IMR-90 (cell line): ENCODE measurements at regions not wholly inside any gene's neighbourhood (a gene's known extent, or its start where the extent isn't known, plus 50 kb on each side); places are given as distances from the start of the nearest gene placed in this dataset.

ENCODE experiments used
- ATAC-seq: fragments of 200-7000 bp; cut with Tn5 transposase; 2 replicates; pipeline ENCODE4 v1.9.1; 2020; ENCODE audit warnings: low read depth, mild to moderate bottlenecking, moderate library complexity
- BruUV-seq: library from RNA; stranded (reverse); fragments of 400-500 nt; replicated peaks from 2 replicates; lab custom pipeline; 2021; lab: Mats Ljungman, UMichigan
- CTCF ChIA-PET: fragments of 300-600 bp; formaldehyde crosslinking; extraction: SDS; loops from one replicate; lab custom pipeline; 2021; ENCODE audit warnings: antibody characterized with exemption; lab: Yijun Ruan, JAX
- POLR2A ChIA-PET: fragments of 300-600 bp; sonication (Branson Sonifier 250); formaldehyde crosslinking; loops from one replicate; lab custom pipeline; 2022; ENCODE audit warnings: antibody characterized with exemption; ENCODE audit not compliant: unreplicated experiment; lab: Charles Lee
- DNase-seq: peaks from one replicate; pipeline ENCODE4 v3.0.0; 2013
- H2AFZ ChIP-seq: replicated peaks from 2 replicates; pipeline ENCODE3; 2013; ENCODE audit warnings: low read length, mild to moderate bottlenecking; ENCODE audit not compliant: poor library complexity
- H2AK5ac ChIP-seq: 2 replicates; pipeline ENCODE4 v1.6.1; 2013; ENCODE audit warnings: low read depth, low read length, inconsistent platforms
- H2AK9ac ChIP-seq: replicated peaks from 2 replicates; pipeline ENCODE3; 2013; ENCODE audit warnings: mild to moderate bottlenecking, low read depth, low read length, moderate library complexity; ENCODE audit not compliant: poor library complexity
- H2BK120ac ChIP-seq: 2 replicates; pipeline ENCODE4 v1.6.1; 2013; ENCODE audit warnings: low read depth, low read length, inconsistent platforms
- H2BK15ac ChIP-seq: 3 replicates; pipeline ENCODE4 v1.6.1; 2013; ENCODE audit warnings: low read depth, low read length, inconsistent platforms
- H2BK20ac ChIP-seq: 2 replicates; pipeline ENCODE4 v1.6.1; 2013; ENCODE audit warnings: low read depth, mild to moderate bottlenecking, inconsistent platforms, low read length, moderate library complexity
- H2BK5ac ChIP-seq: 2 replicates; pipeline ENCODE4 v1.6.1; 2013; ENCODE audit warnings: mild to moderate bottlenecking, low read depth, low read length, inconsistent platforms; ENCODE audit not compliant: poor library complexity, severe bottlenecking
- H3K14ac ChIP-seq: replicated peaks from 2 replicates; pipeline ENCODE4 v1.6.1; 2013; ENCODE audit warnings: low read depth, low read length, inconsistent platforms
- H3K18ac ChIP-seq: 2 replicates; pipeline ENCODE4 v1.6.1; 2013; ENCODE audit warnings: low read depth, low read length, control low read depth
- H3K23ac ChIP-seq: 2 replicates; pipeline ENCODE4 v1.6.1; 2013; ENCODE audit warnings: low read depth, low read length, inconsistent platforms
- H3K27ac ChIP-seq: 2 replicates; pipeline ENCODE4 v1.5.1; 2013; ENCODE audit warnings: mild to moderate bottlenecking, control low read depth, low read length; ENCODE audit not compliant: insufficient read depth
- H3K27me3 ChIP-seq: 2 replicates; pipeline ENCODE4 v1.6.1; 2013; ENCODE audit warnings: low read length; ENCODE audit not compliant: control insufficient read depth, insufficient read depth
- H3K36me3 ChIP-seq: 2 replicates; pipeline ENCODE4 v1.6.1; 2013; ENCODE audit warnings: low read length, mixed read lengths; ENCODE audit not compliant: control insufficient read depth, insufficient read depth
- H3K4ac ChIP-seq: 2 replicates; pipeline ENCODE4 v1.6.1; 2013; ENCODE audit warnings: low read depth, low read length, inconsistent platforms
- H3K4me1 ChIP-seq: 2 replicates; pipeline ENCODE4 v1.6.1; 2013; ENCODE audit warnings: low read length, mixed read lengths; ENCODE audit not compliant: control insufficient read depth, insufficient read depth
- H3K4me2 ChIP-seq: 2 replicates; pipeline ENCODE4 v1.6.1; 2013; ENCODE audit warnings: low read depth, mild to moderate bottlenecking, control low read depth, low read length, moderate library complexity
- H3K4me3 ChIP-seq: 2 replicates; pipeline ENCODE4 v1.5.1; 2013; ENCODE audit warnings: low read depth, mild to moderate bottlenecking, control low read depth, low read length, moderate library complexity; ENCODE audit not compliant: insufficient read depth
- H3K56ac ChIP-seq: 2 replicates; pipeline ENCODE4 v1.6.1; 2013; ENCODE audit warnings: low read length, inconsistent platforms; ENCODE audit not compliant: insufficient read depth; ENCODE audit errors: extremely low read depth
- H3K79me1 ChIP-seq, 2 experiments: 2 replicates each; pipeline ENCODE4 v1.6.1; 2013; ENCODE audit warnings: low read length in 2 of 2, inconsistent platforms in 1 of 2, low read depth in 1 of 2
- H3K9ac ChIP-seq: 2 replicates; pipeline ENCODE4 v1.6.1; 2013; ENCODE audit warnings: low read depth, low read length, control low read depth
- H3K9me1 ChIP-seq: 2 replicates; pipeline ENCODE4 v1.6.1; 2013; ENCODE audit warnings: low read length, inconsistent platforms; ENCODE audit not compliant: insufficient read depth
- H3K9me3 ChIP-seq: 2 replicates; pipeline ENCODE4 v1.6.1; 2013; ENCODE audit warnings: low read length; ENCODE audit not compliant: control insufficient read depth, insufficient read depth
- H4K20me1 ChIP-seq: 2 replicates; pipeline ENCODE4 v1.6.1; 2013; ENCODE audit warnings: low read length, inconsistent platforms; ENCODE audit not compliant: insufficient read depth
- H4K5ac ChIP-seq: 2 replicates; pipeline ENCODE4 v1.6.1; 2013; ENCODE audit warnings: mild to moderate bottlenecking, low read depth, low read length, control low read depth
- H4K8ac ChIP-seq, 2 experiments: 2 replicates each; pipeline ENCODE4 v1.6.1; 2013; ENCODE audit warnings: low read depth in 2 of 2, low read length in 2 of 2, control low read depth in 1 of 2, inconsistent platforms in 1 of 2
- H4K91ac ChIP-seq: 2 replicates; pipeline ENCODE4 v1.6.1; 2013; ENCODE audit warnings: low read depth, low read length, inconsistent platforms; ENCODE audit not compliant: insufficient read depth
- CEBPB ChIP-seq: IDR thresholded peaks from 2 replicates; pipeline ENCODE4 v1.6.1; 2012; ENCODE audit warnings: low read depth, low read length, improper control_type of control experiment
- CHD1 ChIP-seq: IDR thresholded peaks from 2 replicates; pipeline ENCODE4 v1.6.1; 2012; ENCODE audit warnings: low read depth, low read length, improper control_type of control experiment
- ELK1 ChIP-seq: fragments of 150-350 bp; IDR thresholded peaks from 2 replicates; pipeline ENCODE4 v1.6.1; 2016; ENCODE audit warnings: low read depth, mild to moderate bottlenecking, low read length, moderate library complexity, borderline replicate concordance
- FOS ChIP-seq: fragments of 150-350 bp; IDR thresholded peaks from 2 replicates; pipeline ENCODE4 v1.6.1; 2016; ENCODE audit warnings: low read depth, low read length
- MAFK ChIP-seq: IDR thresholded peaks from 2 replicates; pipeline ENCODE4 v1.6.1; 2012; ENCODE audit warnings: low read depth, low read length, improper control_type of control experiment
- MAZ ChIP-seq: IDR thresholded peaks from 2 replicates; pipeline ENCODE4 v1.6.1; 2012; ENCODE audit warnings: low read depth, mild to moderate bottlenecking, low read length, improper control_type of control experiment, moderate library complexity, borderline replicate concordance
- MXI1 ChIP-seq: IDR thresholded peaks from 2 replicates; pipeline ENCODE4 v1.6.1; 2012; ENCODE audit warnings: low read depth, mild to moderate bottlenecking, low read length, moderate library complexity, borderline replicate concordance
- POLR2A ChIP-seq: IDR thresholded peaks from 2 replicates; pipeline ENCODE4 v1.6.1; 2012; ENCODE audit warnings: mild to moderate bottlenecking, low read depth, low read length
- RAD21 ChIP-seq: IDR thresholded peaks from 2 replicates; pipeline ENCODE4 v1.6.1; 2012; ENCODE audit warnings: low read length, improper control_type of control experiment
- RCOR1 ChIP-seq: IDR thresholded peaks from 2 replicates; pipeline ENCODE4 v1.6.1; 2012; ENCODE audit warnings: mild to moderate bottlenecking, low read length, improper control_type of control experiment; ENCODE audit not compliant: insufficient replicate concordance
- RFX5 ChIP-seq: IDR thresholded peaks from 2 replicates; pipeline ENCODE4 v1.8.0; 2012; ENCODE audit warnings: low read depth, mild to moderate bottlenecking, low read length, moderate library complexity
- SMC3 ChIP-seq: fragments of 150-350 bp; IDR thresholded peaks from 2 replicates; pipeline ENCODE4 v1.6.1; 2016; ENCODE audit warnings: low read depth, mild to moderate bottlenecking, antibody characterized with exemption, low read length, moderate library complexity
- USF2 ChIP-seq: fragments of 150-350 bp; IDR thresholded peaks from 2 replicates; pipeline ENCODE4 v1.6.1; 2017; ENCODE audit warnings: mild to moderate bottlenecking, antibody characterized with exemption, low read length, low read depth
- WGBS, 2 experiments: methylation state at CpG; one replicate each; pipeline versions ENCODE4 v1.1.5 to v1.1.7; 2013; ENCODE audit warnings: missing lambda C conversion rate in 2 of 2; ENCODE audit not compliant: insufficient read length in 1 of 2; ENCODE audit errors: extremely low coverage in 2 of 2; 5-methylcytosine and 5-hydroxymethylcytosine counted together
- dilution Hi-C: fragments of 300-500 bp; cut with HindIII; formaldehyde crosslinking; loops from one replicate; pipeline ENCODE4 v1.14.3; 2018; ENCODE audit warnings: low sequenced_read_pairs; ENCODE audit not compliant: unreplicated experiment
- in situ Hi-C: fragments of 300-500 bp; cut with MboI; formaldehyde crosslinking; loops from 3 replicates; pipeline ENCODE4 v1.14.3; 2019; ENCODE audit warnings: low sequenced_read_pairs, inconsistent platforms, mixed read lengths
- intact Hi-C: fragments of 100-400 bp; cut with micrococcal nuclease; formaldehyde crosslinking; loops from 2 replicates; pipeline ENCODE4 v1.10.0; 2022
- TF ChIP-seq, protein P1 (sequence below): conservative IDR thresholded peaks from 2 replicates; pipeline ENCODE4 v1.5.1; 2012; ENCODE audit warnings: mild to moderate bottlenecking, low read depth, low read length, improper control_type of control experiment

DNA sequence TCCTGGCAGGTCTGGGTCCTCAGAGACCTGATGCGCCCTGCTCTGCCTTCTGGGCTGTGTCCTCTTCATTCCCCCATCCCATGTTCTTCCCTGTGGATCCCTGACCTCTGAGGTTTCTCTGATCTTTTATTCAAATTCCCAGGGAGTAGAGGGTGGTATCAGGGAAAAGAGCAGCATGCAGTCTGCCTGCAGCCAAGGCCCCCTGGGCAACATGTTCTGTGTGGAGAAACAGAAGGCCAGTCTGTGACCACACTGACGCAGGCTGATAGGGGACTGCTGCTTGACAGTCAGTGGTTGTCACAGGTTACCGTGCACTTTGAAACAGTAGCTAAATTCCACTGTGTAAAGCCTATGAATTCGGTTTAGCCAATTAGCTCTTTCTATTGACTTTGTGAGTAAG is 156.6 kb upstream of the IRX2 start:
- no peak for TF ChIP-seq CEBPB
- no peak for TF ChIP-seq MAZ
- TF ChIP-seq RAD21: no peak
- no peak for TF ChIP-seq RCOR1
- TF ChIP-seq MXI1: no peak
- TF ChIP-seq USF2: no peak
- TF ChIP-seq, protein P1, sequence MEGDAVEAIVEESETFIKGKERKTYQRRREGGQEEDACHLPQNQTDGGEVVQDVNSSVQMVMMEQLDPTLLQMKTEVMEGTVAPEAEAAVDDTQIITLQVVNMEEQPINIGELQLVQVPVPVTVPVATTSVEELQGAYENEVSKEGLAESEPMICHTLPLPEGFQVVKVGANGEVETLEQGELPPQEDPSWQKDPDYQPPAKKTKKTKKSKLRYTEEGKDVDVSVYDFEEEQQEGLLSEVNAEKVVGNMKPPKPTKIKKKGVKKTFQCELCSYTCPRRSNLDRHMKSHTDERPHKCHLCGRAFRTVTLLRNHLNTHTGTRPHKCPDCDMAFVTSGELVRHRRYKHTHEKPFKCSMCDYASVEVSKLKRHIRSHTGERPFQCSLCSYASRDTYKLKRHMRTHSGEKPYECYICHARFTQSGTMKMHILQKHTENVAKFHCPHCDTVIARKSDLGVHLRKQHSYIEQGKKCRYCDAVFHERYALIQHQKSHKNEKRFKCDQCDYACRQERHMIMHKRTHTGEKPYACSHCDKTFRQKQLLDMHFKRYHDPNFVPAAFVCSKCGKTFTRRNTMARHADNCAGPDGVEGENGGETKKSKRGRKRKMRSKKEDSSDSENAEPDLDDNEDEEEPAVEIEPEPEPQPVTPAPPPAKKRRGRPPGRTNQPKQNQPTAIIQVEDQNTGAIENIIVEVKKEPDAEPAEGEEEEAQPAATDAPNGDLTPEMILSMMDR: no peak
- TF ChIP-seq FOS: no peak
- TF ChIP-seq ELK1: no peak
- no peak for TF ChIP-seq POLR2A
- no peak for TF ChIP-seq MAFK
- TF ChIP-seq SMC3: no peak
- TF ChIP-seq RFX5: no peak
- TF ChIP-seq CHD1: no peak
- Histone ChIP-seq H3K79me1 (no peaks in the 10 kb centered on the region), H3K9me1 (no peaks in the 10 kb centered on the region), H4K20me1 (no peaks in the 10 kb centered on the region), H2BK120ac (no peak overlapping the region), H4K5ac (no peak overlapping the region), H3K27ac (no peak overlapping the region), H2AFZ (no peak overlapping the region), H4K8ac (no peak overlapping the region), H2BK20ac (no peak overlapping the region), H3K9me3 (peaks cover 44% of the 10 kb centered on the region), H2BK5ac (no peak overlapping the region), H3K27me3 (no peaks in the 10 kb centered on the region), H2AK5ac (no peak overlapping the region), H3K4ac (no peak overlapping the region), H3K18ac (no peak overlapping the region), H3K36me3 (no peaks in the 10 kb centered on the region), H3K4me2 (no peak overlapping the region), H3K14ac (no peak overlapping the region), H3K56ac (no peak overlapping the region), H3K4me3 (no peak overlapping the region), H4K91ac (no peak overlapping the region), H2AK9ac (no peak overlapping the region), H2BK15ac (no peak overlapping the region), H3K23ac (no peak overlapping the region), H3K9ac (no peak overlapping the region), H3K4me1 (no peaks in the 10 kb centered on the region)
- ATAC-seq (no peak), DNase-seq (no peak)
- BruUV-seq: no TSS peak
- dilution Hi-C loops: no loop called here
- in situ Hi-C loops: no loop called here
- CTCF ChIA-PET: no interaction called here
- POLR2A ChIA-PET: no interaction called here
- 40% methylated on average over 1 of the region's 4 CpGs; no CpG with 5 or more reads in 1 of the 2 experiments for WGBS, 2 experiments
- intact Hi-C loops: loop anchor here (5.0 kb wide), 1 partner anchor 394 kb away; no protein-coding TSS in a partner anchor
